GM21529 (cell line): ENCODE measurements at regions not wholly inside any gene's neighbourhood (a gene's known extent, or its start where the extent isn't known, plus 50 kb on each side); places are given as distances from the start of the nearest gene placed in this dataset.
"Not testable (repeated sequence)": the region's sequence is repeated elsewhere in the genome, so short reads cannot be mapped to it uniquely, and the experiment has no call there.

Source experiments
- ATAC-seq: cut with Tn5 transposase; IDR thresholded peaks from one replicate; pipeline ENCODE4 v1.9.1; 2021; ENCODE audit not compliant: unreplicated experiment

GRCh38 chr3:192968901-192969300 lies 51.2 kb upstream of the MB21D2 start:
- ATAC-seq = not testable (repeated sequence)

GRCh38 chr3:192980632-192981031 lies 63.0 kb upstream of the MB21D2 start:
- no peak for ATAC-seq

- no peak for ATAC-seq
Measured at GRCh38 chr3:192986379-192986778, 68.7 kb upstream of the MB21D2 start.

- no peak for ATAC-seq
Measured at GRCh38 chr3:192991356-192991755, 73.7 kb upstream of the MB21D2 start.

GRCh38 chr3:192992361-192992760 lies 74.7 kb upstream of the MB21D2 start:
- no peak for ATAC-seq

GRCh38 chr3:192993411-192993810 lies 75.8 kb upstream of the MB21D2 start:
- ATAC-seq = no peak

- ATAC-seq = not testable (repeated sequence)
Measured at GRCh38 chr3:193001113-193001512, 83.5 kb upstream of the MB21D2 start.

- ATAC-seq = not testable (repeated sequence)
Measured at GRCh38 chr3:193003624-193004023, 86.0 kb upstream of the MB21D2 start.

GRCh38 chr3:193008654-193009053 lies 91.0 kb upstream of the MB21D2 start:
- no peak for ATAC-seq

- ATAC-seq = no peak
Measured at GRCh38 chr3:193010191-193010590, 92.5 kb upstream of the MB21D2 start.

- ATAC-seq = no peak
Measured at GRCh38 chr3:193011958-193012357, 94.3 kb upstream of the MB21D2 start.

- no peak for ATAC-seq
Measured at GRCh38 chr3:193014902-193015301, 97.2 kb upstream of the MB21D2 start.

- no peak for ATAC-seq
Measured at GRCh38 chr3:193016437-193016901, 98.8 kb upstream of the MB21D2 start.

GRCh38 chr3:193021506-193022010 lies 103.9 kb upstream of the MB21D2 start:
- ATAC-seq = no peak

- no peak for ATAC-seq
Measured at GRCh38 chr3:193023218-193023617, 105.6 kb upstream of the MB21D2 start.

- ATAC-seq = no peak
Measured at GRCh38 chr3:193028258-193028657, 110.6 kb upstream of the MB21D2 start.

- no peak for ATAC-seq
Measured at GRCh38 chr3:193029800-193030199, 112.1 kb upstream of the MB21D2 start.

- ATAC-seq = no peak
Measured at GRCh38 chr3:193030276-193030675, 112.6 kb upstream of the MB21D2 start.

- no peak for ATAC-seq
Measured at GRCh38 chr3:193031911-193032310, 114.3 kb upstream of the MB21D2 start.

GRCh38 chr3:193033226-193033780 lies 115.6 kb upstream of the MB21D2 start:
- no peak for ATAC-seq

GRCh38 chr3:193037828-193038227 lies 120.2 kb upstream of the MB21D2 start:
- ATAC-seq = not testable (repeated sequence)

- ATAC-seq = no peak
Measured at GRCh38 chr3:193039058-193039457, 121.4 kb upstream of the MB21D2 start.
